OCI-LY3 (cell line): ENCODE measurements at regions not wholly inside any gene's neighbourhood (a gene's known extent, or its start where the extent isn't known, plus 50 kb on each side); places are given as distances from the start of the nearest gene placed in this dataset.

ENCODE experiments used
- H2AFZ ChIP-seq: fragments of 200-600, 300-600 bp; shearing (Covaris generic); 2 replicates; pipeline ENCODE4 v1.6.0; 2014; ENCODE audit warnings: antibody characterized with exemption, low read depth, low read length
- H3K27ac ChIP-seq: fragments of 200-600, 300-600 bp; sonication (generic); 2 replicates; pipeline ENCODE4 v1.5.1; 2014; ENCODE audit warnings: mild to moderate bottlenecking, low read length, moderate library complexity, mixed read lengths
- H3K27me3 ChIP-seq: fragments of 200-600, 300-600 bp; sonication (generic); 2 replicates; pipeline ENCODE4 v1.6.1; 2014; ENCODE audit warnings: low read depth, low read length, mixed read lengths
- H3K36me3 ChIP-seq: fragments of 200-600, 300-600 bp; sonication (generic); replicated peaks from 2 replicates; pipeline ENCODE3; 2014; ENCODE audit warnings: low read depth, low read length, mixed read lengths
- H3K4me1 ChIP-seq: fragments of 300-600, 200-600 bp; sonication (generic); 2 replicates; pipeline ENCODE4 v1.6.1; 2014; ENCODE audit warnings: low read length, mixed read lengths
- H3K4me2 ChIP-seq: fragments of 200-600, 300-600 bp; sonication (generic); 2 replicates; pipeline ENCODE4 v1.6.1; 2014; ENCODE audit warnings: low read length, mixed read lengths
- H3K4me3 ChIP-seq: fragments of 300-600, 200-600 bp; sonication (generic); 2 replicates; pipeline ENCODE4 v1.5.1; 2014; ENCODE audit warnings: antibody characterized with exemption, mild to moderate bottlenecking, low read length, moderate library complexity
- H3K79me2 ChIP-seq: fragments of 300-600, 200-600 bp; shearing (Covaris generic); 2 replicates; pipeline ENCODE4 v1.6.1; 2014; ENCODE audit warnings: mild to moderate bottlenecking, low read length, mixed read lengths
- H3K9ac ChIP-seq: fragments of 300-600, 200-600 bp; shearing (Covaris generic); 2 replicates; pipeline ENCODE4 v1.6.0; 2014; ENCODE audit warnings: mild to moderate bottlenecking, low read length, moderate library complexity
- H3K9me3 ChIP-seq: fragments of 200-600, 300-600 bp; shearing (Covaris generic); 2 replicates; pipeline ENCODE4 v1.6.1; 2014; ENCODE audit warnings: low read length, mixed read lengths; ENCODE audit not compliant: insufficient read depth
- H4K20me1 ChIP-seq: fragments of 200-600, 300-600 bp; sonication (generic); 2 replicates; pipeline ENCODE4 v1.6.1; 2016; ENCODE audit warnings: low read length, mixed read lengths; ENCODE audit not compliant: insufficient read depth
- CTCF ChIP-seq: fragments of 200-600, 300-600 bp; sonication (generic); IDR thresholded peaks from 2 replicates; pipeline ENCODE4 v1.5.1; 2014; ENCODE audit warnings: antibody characterized with exemption, low read length, low read depth
- EZH2phosphoT487 ChIP-seq: fragments of 200-600 bp; shearing (Covaris generic); IDR thresholded peaks from 2 replicates; pipeline ENCODE4 v1.6.1; 2018; ENCODE audit warnings: antibody characterized with exemption, mixed run types, low read depth

DNA sequence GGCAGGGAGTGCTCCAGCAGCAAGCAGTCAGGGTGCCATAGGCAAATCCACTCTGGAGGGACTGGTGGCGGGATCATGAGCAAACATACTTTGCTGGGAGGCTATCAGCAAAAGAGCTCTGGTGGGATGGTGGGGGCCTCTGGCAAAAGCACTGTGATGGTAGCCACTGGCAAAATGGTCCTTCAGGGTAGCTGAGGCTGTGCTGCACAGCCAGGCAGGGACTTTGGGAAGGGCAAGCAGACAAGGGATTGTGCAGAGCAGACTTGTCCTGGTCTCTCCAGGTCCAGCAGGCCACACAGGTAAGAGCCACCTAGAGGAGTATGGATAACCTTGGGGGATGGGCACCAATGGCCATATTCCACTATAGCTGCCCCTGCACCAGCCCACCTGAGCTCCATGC, 129.4 kb upstream of the OTOS start:
- H2AFZ ChIP-seq, result no peak overlapping the region
- H3K4me1 ChIP-seq, result no peaks in the 10 kb centered on the region
- H3K9ac ChIP-seq, result no peak overlapping the region
- peaks cover 7% of the 10 kb centered on the region; the same call in 1 of the 2 replicates for H3K9me3 ChIP-seq
- H3K27ac ChIP-seq, result no peak overlapping the region
- H4K20me1 ChIP-seq, result no peaks in the 10 kb centered on the region
- H3K79me2 ChIP-seq, result no peaks in the 10 kb centered on the region
- H3K4me2 ChIP-seq, result no peak overlapping the region
- no peaks in the 10 kb centered on the region for H3K27me3 ChIP-seq
- H3K36me3 ChIP-seq, result no peaks in the 10 kb centered on the region
- no peak overlapping the region for H3K4me3 ChIP-seq
- TF ChIP-seq CTCF (no peak), EZH2phosphoT487 (no peak)

DNA sequence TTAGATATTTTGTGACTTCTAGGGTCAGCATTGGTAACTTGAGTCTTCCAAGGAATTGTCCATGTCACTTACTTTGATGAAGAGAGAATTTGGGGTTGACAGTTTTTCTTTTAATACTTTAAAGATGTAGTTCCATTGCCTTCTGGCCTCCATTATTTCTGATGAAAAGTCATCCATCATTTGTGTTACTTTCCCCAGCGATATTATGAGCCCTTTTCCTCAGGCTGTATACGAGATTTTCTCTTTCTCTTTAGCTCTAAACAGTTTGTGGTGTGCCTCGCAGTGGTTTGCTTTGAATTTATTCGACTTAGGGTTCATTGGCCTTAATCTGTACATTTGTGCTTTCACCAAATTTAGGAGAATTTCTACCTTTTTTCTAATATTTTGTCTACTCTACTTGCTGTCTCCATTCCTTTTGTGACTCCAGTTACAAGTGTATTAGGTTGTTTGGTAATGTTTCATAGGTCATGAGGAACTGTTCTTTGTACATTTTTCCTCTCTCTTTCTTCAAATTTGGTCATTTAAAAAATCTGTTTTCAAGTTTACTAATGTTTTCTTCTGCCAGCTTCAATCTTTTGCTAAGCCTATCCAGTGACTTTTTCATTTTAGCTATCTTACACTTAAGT, 131.4 kb upstream of the OTOS start:
- Histone ChIP-seq H3K79me2 (no peaks in the 10 kb centered on the region), H3K27me3 (no peaks in the 10 kb centered on the region), H3K27ac (no peak overlapping the region), H3K4me2 (no peak overlapping the region), H3K4me3 (no peak overlapping the region), H2AFZ (no peak overlapping the region), H3K9me3 (peaks cover 7% of the 10 kb centered on the region; the same call in 1 of the 2 replicates), H3K4me1 (no peaks in the 10 kb centered on the region), H4K20me1 (no peaks in the 10 kb centered on the region), H3K36me3 (no peaks in the 10 kb centered on the region), H3K9ac (no peak overlapping the region)
- TF ChIP-seq EZH2phosphoT487, result no peak
- TF ChIP-seq CTCF, result no peak

GRCh38 chr2:240275386-240275785, 134.9 kb upstream of the OTOS start:
- Histone ChIP-seq H3K36me3 (no peaks in the 10 kb centered on the region), H3K4me2 (no peak overlapping the region), H3K9me3 (peaks cover 7% of the 10 kb centered on the region; the same call in 1 of the 2 replicates), H3K9ac (no peak overlapping the region), H3K27me3 (no peaks in the 10 kb centered on the region), H3K27ac (no peak overlapping the region), H3K4me1 (no peaks in the 10 kb centered on the region), H2AFZ (no peak overlapping the region), H3K79me2 (no peaks in the 10 kb centered on the region), H3K4me3 (no peak overlapping the region), H4K20me1 (no peaks in the 10 kb centered on the region)
- TF ChIP-seq EZH2phosphoT487 (no peak), CTCF (no peak)

GRCh38 chr2:240277073-240277806, 136.8 kb upstream of the OTOS start:
- H3K4me1 ChIP-seq, result no peaks in the 10 kb centered on the region
- no peaks in the 10 kb centered on the region; the same call in 1 of the 2 replicates for H3K27me3 ChIP-seq
- no peak overlapping the region for H3K27ac ChIP-seq
- H3K9me3 ChIP-seq, result 0 out of 2 replicates have a peak, but pooled peaks cover under 1% of the 10 kb centered on the region
- no peaks in the 10 kb centered on the region for H3K79me2 ChIP-seq
- no peaks in the 10 kb centered on the region for H4K20me1 ChIP-seq
- H2AFZ ChIP-seq, result no peak overlapping the region
- H3K36me3 ChIP-seq, result no peaks in the 10 kb centered on the region
- TF ChIP-seq EZH2phosphoT487 (no peak), CTCF (no peak)
- H3K4me3 ChIP-seq, result no peak overlapping the region
- H3K4me2 ChIP-seq, result no peak overlapping the region
- H3K9ac ChIP-seq, result no peak overlapping the region
